GM18861 (cell line): ENCODE measurements at regions not wholly inside any gene's neighbourhood (a gene's known extent, or its start where the extent isn't known, plus 50 kb on each side); places are given as distances from the start of the nearest gene placed in this dataset.

Experiments
- ATAC-seq: cut with Tn5 transposase; IDR thresholded peaks from one replicate; pipeline ENCODE4 v1.9.1; 2021; ENCODE audit not compliant: unreplicated experiment

DNA sequence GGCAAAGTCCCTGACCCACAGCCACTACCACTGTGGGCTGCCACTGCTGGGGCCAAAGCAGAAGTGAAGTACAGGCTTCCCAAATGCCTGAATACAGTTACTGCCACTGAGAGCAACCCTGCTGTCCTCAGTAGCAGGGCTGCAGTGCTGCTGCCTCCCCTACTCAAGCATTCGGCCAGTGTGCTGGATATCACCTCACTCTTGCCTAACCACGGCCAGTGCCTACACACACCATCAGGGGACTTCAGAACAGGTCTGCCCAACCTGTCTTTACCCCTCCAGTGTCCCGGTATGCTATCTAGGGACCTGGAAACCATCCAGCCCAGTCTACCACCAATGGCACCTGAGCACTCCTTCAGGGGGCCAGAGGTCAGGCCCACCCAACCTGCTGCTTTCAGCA, 261.5 kb upstream of the COL8A1 start:
- no peak for ATAC-seq

DNA sequence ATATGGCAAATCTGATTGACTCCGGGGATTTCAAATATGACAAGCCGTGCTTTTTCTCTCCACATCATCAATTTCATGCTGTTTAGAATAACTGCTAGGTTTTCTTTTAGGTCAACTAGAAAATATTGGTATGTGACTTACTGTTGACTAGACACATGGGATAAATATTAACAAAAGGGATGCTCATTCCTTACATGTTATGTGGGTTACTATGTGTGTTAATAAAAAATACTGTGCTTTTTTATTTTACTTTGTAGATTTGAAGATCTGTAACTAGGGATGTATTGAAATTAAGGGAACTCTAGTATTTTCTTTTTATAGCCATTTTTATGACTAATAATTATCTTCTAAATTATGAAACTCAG, 264.6 kb upstream of the COL8A1 start:
- ATAC-seq: no peak

DNA sequence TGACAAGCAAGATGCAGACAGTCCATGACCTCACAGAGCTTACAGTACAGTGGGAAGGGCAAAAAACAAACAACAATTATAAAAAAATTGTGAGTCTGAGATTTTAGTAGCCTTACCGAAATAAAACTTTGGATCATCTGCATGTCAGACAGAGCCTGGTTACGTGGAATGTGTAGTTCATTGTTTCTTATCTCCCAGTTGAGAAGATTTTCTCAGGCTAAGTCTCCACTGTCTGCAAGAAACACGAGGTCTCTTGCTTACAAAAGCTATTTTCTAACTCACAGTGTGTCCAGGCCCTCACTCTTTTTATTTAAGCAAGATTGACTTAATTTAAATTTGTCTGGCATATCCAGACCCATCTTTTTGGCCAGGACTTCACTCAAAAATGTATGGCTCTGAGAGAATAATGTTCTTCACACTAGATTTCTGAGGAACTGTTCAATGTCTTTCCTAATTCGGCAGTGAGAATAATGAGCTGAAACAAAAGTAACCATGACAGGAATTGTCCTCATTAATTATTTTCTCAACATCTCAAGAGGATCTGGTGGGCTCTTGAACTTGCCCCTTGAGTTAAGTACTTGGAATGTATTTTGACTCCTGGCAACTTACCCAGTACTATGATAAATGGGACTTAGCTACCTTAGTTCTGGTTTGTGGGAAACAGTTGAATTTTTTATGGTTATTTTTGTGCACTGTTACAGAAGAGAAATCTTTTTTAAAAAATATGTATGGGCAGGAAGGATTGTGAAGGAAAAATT, 265.1 kb upstream of the COL8A1 start:
- no peak for ATAC-seq

GRCh38 chr3:99366663-99367429, 271.5 kb upstream of the COL8A1 start:
- no peak for ATAC-seq

DNA sequence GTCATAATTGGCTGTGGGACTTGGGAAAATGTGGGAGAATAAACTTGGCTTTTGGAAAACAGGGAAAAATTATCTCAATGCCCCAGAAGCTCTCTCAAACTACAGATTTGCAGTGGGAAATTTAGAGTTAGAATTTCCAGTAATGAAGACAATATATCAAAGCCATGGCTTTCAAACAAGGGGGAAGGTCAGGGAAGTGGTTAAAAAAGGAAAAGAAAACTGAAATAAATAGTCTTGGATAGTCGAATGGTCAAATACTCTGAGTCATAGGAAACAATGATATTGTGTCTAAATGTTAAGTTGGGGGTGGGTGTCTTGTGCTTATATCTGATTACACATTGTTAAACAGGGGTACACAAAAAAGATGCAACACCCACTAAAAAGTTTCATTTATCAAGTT, 272.4 kb upstream of the COL8A1 start:
- no peak for ATAC-seq

GRCh38 chr3:99365396-99365795, 273.0 kb upstream of the COL8A1 start:
- no peak for ATAC-seq

DNA sequence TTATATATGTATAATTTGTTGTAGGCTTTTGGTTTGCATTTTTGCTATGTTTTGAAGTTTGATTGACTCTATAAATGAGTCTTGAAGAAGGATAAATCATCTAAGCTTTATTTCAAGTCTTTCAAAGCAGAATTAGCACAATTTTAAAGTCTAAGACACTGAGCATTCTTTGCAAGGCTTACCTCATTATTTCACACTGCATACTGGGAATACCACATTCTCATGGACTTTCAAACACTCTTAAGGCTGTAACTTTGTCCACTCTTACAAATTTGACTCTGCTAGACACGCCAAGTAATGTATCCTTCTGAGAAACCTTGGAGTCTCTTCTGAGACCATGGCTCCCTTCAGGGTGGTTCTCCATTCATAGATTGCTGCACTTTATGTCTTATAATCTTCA, 281.3 kb upstream of the COL8A1 start:
- ATAC-seq: no peak

GRCh38 chr3:99356696-99357095, 281.7 kb upstream of the COL8A1 start:
- ATAC-seq: no peak

- ATAC-seq: no peak
Measured at GRCh38 chr3:99355465-99355864, 282.9 kb upstream of the COL8A1 start.

GRCh38 chr3:99352811-99353210, 285.6 kb upstream of the COL8A1 start:
- ATAC-seq: no peak

DNA sequence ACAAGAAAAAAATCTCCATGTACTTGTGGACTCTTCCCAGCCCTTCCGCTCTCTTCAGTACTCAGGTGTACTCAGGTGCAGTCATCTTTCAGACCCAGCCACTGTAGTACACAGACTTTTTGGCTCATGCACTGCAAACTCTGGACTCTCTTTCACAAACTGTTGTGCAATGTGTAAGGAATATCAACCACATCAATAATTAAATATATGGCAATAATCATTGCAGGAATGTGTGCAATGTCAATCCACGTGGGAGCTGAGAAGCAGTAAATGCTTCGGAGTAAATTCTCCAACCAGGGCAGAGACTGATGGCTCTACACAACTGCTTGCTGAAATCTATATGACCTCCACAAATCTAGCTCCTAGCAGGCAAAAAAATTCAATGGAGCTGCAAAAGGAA, 287.3 kb upstream of the COL8A1 start:
- no peak for ATAC-seq

DNA sequence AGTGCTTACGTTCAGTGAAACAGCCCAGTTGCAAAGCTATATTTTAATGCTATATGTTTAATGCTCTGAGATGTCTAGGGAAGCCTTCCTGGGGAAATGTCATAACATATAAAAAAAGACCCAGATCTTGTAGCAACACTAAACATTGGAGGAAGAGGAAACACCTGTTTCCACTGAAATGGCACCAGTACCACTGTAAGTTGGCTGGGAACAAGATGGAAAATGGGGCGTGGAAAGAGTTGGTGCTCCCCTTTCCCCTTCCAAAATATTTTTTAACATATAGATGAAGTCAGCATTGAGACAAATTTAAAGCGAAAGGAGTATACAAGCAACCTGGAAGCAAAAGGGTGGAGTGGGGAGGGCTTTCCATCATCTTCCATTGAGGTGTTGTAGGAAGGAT, 289.9 kb upstream of the COL8A1 start:
- ATAC-seq: no peak

GRCh38 chr3:99344216-99344615, 294.2 kb upstream of the COL8A1 start:
- ATAC-seq: no peak

GRCh38 chr3:99342383-99342782, 296.0 kb upstream of the COL8A1 start:
- no peak for ATAC-seq

DNA sequence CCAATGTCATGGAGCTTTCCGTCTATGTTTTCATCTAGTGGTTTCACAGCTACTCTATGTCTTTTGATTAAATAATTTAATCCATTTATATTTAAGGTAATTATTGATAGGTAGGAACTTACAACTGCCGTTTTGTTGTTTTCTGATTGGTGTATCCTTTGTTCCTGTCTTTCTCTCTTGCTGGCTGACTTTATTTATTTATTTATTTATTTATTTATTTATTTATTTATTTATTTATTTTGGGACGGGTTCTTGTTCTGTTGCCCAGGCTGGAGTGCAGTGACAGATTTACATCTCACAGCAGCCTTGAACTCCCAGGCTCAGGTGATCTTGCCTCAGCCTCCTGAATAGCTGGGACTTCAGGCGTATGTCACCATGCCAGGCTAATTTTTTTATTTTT, 299.2 kb upstream of the COL8A1 start:
- no peak for ATAC-seq

DNA sequence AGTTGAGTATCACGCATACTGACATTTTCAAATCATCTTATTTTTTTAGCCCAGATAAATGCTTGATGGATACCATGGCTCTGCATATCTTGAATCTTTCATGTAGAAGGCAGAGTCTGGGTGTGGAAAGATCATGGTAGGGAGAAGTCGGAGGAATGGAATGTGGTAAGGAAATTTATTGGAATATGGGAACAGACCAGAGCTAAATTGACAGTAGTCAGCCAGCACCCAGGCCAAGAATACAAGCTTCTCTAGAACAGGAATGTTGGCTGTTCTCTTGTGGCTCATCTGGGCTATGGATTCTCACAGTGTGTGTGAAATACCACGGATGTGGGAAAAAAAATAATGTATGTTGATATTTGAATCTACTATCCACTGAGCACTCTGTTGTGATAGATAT, 305.7 kb upstream of the COL8A1 start:
- no peak for ATAC-seq

DNA sequence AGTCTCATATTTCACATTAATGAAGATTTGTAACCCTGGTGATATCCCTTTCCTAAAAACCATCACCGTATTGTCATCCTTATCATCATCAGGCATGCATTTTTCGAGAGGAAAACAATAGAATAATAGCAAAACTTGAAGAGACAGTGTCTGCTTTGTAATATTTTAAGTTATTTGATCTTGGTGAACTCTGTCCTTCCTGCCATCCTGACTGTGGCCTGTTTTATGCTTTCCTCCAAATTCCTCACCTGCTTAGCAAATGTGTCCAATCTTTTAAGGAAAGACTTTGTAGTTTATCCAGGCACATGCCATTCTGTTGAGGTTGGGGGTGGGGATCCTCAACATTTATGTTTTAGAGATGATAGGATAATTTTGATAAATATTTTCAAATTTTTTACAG, 306.1 kb upstream of the COL8A1 start:
- no peak for ATAC-seq

DNA sequence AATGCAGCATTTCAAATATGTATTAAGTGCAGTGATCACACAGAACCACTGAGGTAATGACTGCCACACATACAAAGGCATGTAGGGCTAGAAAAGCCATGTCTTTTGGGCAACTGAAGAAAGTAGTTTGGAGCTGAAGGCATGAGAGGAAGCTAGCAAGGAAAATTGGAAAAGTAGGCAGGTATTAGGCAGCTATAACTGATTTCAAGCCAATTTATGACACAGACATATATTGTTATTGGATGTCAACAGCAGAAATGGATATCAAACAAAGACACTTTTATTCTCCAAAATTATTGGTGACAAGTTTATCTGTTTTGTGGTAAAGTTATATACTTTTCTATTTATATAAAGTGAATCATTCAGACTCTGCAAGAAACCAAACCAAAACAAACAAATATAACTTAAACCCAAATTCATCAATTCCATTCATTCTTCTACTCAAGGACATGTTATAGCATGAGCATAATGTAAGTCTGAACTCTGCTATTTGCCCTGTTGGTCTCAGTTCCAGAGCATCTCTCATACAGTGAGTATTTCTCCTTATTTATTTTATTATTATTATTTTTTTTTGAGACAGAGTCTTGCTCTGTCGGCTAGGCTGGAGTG, 307.4 kb upstream of the COL8A1 start:
- no peak for ATAC-seq

DNA sequence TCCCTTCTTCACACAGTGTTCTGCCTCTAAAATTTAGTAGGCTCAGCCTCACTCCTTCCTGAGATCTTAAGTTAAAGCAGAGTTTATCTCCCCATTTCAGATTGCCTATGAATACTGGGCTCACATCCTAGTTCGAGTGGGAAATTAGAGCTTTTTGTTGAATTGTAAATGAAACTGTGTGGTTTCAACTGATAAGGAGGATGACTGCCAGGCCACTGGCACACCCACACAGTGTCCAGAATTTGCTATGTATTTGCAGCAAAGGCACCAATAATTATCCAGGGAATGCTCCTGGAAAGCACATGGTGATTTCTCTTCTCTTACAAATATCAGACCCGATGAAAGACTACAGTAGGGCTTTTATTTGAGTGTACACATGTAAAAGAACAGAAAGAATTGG, 308.1 kb upstream of the COL8A1 start:
- no peak for ATAC-seq

GRCh38 chr3:99325402-99325801, 313.0 kb upstream of the COL8A1 start:
- no peak for ATAC-seq

DNA sequence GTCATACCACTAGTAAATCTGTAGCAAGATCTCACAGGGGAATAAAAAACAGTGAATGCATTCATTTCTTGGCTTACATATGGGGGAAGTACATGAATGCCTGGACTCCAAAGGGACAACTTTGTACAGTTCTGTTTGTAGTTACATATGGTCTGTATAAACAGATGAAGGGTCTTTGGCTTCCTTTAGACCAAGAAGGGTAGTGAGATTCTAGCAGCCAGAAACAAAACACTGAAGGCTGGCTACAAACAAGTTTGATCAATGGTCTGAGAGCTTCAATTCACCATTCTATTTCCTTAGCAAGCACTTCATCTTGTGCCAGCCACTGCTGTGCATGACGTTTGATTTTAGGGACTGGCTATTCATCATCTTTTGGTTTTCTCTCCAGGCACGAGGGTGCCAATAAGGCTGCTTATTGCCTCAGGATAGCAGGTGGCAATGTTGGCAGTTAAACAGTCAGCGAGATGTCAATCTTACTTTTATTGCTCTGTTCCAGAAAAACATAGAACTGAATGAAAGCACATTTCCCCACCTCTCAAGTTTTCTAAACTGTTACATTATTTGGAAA, 313.7 kb upstream of the COL8A1 start:
- ATAC-seq: no peak

DNA sequence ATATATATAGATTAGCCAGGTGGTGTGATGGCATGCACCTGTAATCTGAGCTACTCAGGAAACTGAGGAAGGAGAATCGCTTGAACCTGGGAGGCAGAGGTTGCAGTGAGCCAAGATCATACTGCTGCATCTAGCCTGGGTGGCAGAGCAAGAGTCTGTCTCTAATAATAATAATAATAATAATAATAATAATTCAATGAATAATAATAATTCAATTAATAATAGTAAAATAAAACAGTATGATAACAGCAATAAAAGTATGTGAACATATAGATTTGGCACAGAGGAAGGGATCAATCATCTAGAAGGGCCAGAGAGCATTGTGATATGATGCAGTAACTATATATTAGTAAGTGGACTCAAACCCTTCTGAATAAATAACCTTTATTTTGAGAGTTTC, 314.5 kb upstream of the COL8A1 start:
- ATAC-seq: no peak
